GM21526 (cell line): ENCODE measurements at regions not wholly inside any gene's neighbourhood (a gene's known extent, or its start where the extent isn't known, plus 50 kb on each side); places are given as distances from the start of the nearest gene placed in this dataset.

Source experiments
- ATAC-seq: cut with Tn5 transposase; IDR thresholded peaks from one replicate; pipeline ENCODE4 v1.9.1; 2021; ENCODE audit warnings: moderate library complexity; ENCODE audit not compliant: unreplicated experiment, low FRiP score

GRCh38 chr2:136207030-136207623, 89.2 kb upstream of the CXCR4 start:
- ATAC-seq = peak; percentile 51

GRCh38 chr2:136206613-136207012, 88.7 kb upstream of the CXCR4 start:
- ATAC-seq = peak; percentile 96

GRCh38 chr2:136205615-136206014, 87.7 kb upstream of the CXCR4 start:
- no peak for ATAC-seq

GRCh38 chr2:136204971-136205370, 87.0 kb upstream of the CXCR4 start:
- no peak for ATAC-seq

GRCh38 chr2:136195226-136195625, 77.3 kb upstream of the CXCR4 start:
- no peak for ATAC-seq

GRCh38 chr2:136191041-136191440, 73.1 kb upstream of the CXCR4 start:
- no peak for ATAC-seq

- ATAC-seq = no peak
Observed at GRCh38 chr2:136189221-136189782, 71.4 kb upstream of the CXCR4 start.

GRCh38 chr2:136188086-136188485, 70.1 kb upstream of the CXCR4 start:
- no peak for ATAC-seq

- ATAC-seq = no peak
Observed at GRCh38 chr2:136185981-136186776, 68.2 kb upstream of the CXCR4 start.

GRCh38 chr2:136183097-136183496, 65.1 kb upstream of the CXCR4 start:
- no peak for ATAC-seq

GRCh38 chr2:136182315-136182714, 64.4 kb upstream of the CXCR4 start:
- ATAC-seq = no peak

GRCh38 chr2:136179602-136179975, 61.6 kb upstream of the CXCR4 start:
- no peak for ATAC-seq

GRCh38 chr2:136178941-136179601, 61.1 kb upstream of the CXCR4 start:
- no peak for ATAC-seq

GRCh38 chr2:136175868-136176267, 57.9 kb upstream of the CXCR4 start:
- no peak for ATAC-seq

GRCh38 chr2:136175466-136175865, 57.5 kb upstream of the CXCR4 start:
- no peak for ATAC-seq

- ATAC-seq = no peak
Observed at GRCh38 chr2:136173126-136173525, 55.2 kb upstream of the CXCR4 start.

GRCh38 chr2:136171223-136171622, 53.3 kb upstream of the CXCR4 start:
- ATAC-seq = no peak

GRCh38 chr2:136168720-136169119, 50.8 kb upstream of the CXCR4 start:
- ATAC-seq = no peak

GRCh38 chr2:136167721-136168475, 49.9 kb upstream of the CXCR4 start:
- ATAC-seq = no peak
